ENCODE measurements at regions not wholly inside any gene's neighbourhood (a gene's known extent, or its start where the extent isn't known, plus 50 kb on each side); places are given as distances from the start of the nearest gene placed in this dataset.

DNA sequence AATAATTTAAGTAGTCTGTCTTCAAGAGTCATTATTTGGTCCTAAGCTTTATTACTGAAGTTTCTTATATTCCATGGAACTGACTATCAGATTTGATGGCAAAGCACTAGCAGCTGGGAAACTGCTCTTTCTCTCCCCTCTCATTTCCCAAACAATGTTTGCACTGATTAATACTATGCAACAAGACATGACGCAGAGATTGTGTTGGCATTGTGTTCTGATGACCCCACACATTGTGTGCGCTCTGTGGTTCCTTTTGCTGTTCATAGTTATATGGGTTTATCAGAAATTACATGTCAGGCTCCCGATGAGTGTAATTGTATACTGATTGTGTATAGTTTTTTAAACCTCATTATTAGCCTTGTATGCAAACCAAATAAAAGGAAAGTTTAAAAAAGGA, 331.6 kb upstream of the FANCL start:
- H3K9me3 ChIP-seq (ENCODE audit: control insufficient read depth in 2 of 2, low read length in 2 of 2), result no peaks in the 10 kb centered on the region
- no peak overlapping the region for H3K9ac ChIP-seq (ENCODE audit: low read length in 2 of 2)
- H3K4me3 ChIP-seq (ENCODE audit: low read length in 2 of 2), result no peak overlapping the region
- no peaks in the 10 kb centered on the region for H3K36me3 ChIP-seq (ENCODE audit: control insufficient read depth in 2 of 2, insufficient read depth in 2 of 2, low read length in 2 of 2)
- no peaks in the 10 kb centered on the region for H3K27me3 ChIP-seq (ENCODE audit: control insufficient read depth in 1 of 2, insufficient read depth in 2 of 2, low read length in 2 of 2)
- H3K27ac ChIP-seq (ENCODE audit: low read length), result no peak overlapping the region
- H3K4me1 ChIP-seq (ENCODE audit: control insufficient read depth, insufficient read depth, low read length), result no peaks in the 10 kb centered on the region

GRCh38 chr2:58571181-58571852, 330.2 kb upstream of the FANCL start:
- no peaks in the 10 kb centered on the region for H3K27me3 ChIP-seq (ENCODE audit: control insufficient read depth in 1 of 2, insufficient read depth in 2 of 2, low read length in 2 of 2)
- H3K9me3 ChIP-seq (ENCODE audit: control insufficient read depth in 2 of 2, low read length in 2 of 2), result no peaks in the 10 kb centered on the region
- no peak overlapping the region for H3K9ac ChIP-seq (ENCODE audit: low read length in 2 of 2)
- no peak overlapping the region for H3K27ac ChIP-seq (ENCODE audit: low read length)
- H3K36me3 ChIP-seq (ENCODE audit: control insufficient read depth in 2 of 2, insufficient read depth in 2 of 2, low read length in 2 of 2), result no peaks in the 10 kb centered on the region
- no peak overlapping the region for H3K4me3 ChIP-seq (ENCODE audit: low read length in 2 of 2)
- H3K4me1 ChIP-seq (ENCODE audit: control insufficient read depth, insufficient read depth, low read length), result no peaks in the 10 kb centered on the region

DNA sequence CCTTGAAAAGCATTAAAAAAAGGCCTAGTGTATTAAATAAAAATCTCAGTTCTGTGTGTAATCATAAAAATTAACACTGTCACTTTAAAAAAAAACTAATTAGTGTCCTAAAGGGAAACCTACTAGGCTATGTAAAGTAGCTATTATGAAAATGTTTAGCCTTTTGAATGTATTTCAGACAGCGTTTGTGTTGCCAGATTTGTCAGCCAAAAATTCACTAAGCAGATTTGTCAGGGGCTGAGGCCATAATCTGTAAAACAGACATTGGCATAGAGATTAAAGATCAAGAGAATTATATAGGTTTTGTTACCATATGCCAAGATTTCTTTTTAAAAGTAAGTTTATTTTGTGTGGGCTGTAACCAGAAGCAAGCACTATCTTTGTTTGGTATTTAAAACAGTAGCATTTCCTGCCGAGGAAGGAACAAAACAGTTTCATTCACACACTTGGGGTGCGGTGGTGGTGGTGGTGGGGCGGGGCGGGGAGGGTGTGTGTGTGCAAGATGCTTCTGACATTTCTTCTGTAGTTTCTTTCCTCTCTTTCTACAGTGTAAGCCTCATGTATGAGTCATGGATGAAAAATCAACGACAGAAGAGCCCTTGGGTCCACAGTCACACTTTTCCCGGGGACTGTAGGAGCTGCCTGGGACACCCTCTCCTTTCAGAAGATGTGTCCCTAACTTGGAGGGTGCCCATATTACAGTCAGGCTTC, 328.5 kb upstream of the FANCL start:
- H3K27ac ChIP-seq (ENCODE audit: low read length), result no peak overlapping the region
- H3K9ac ChIP-seq (ENCODE audit: low read length in 2 of 2), result no peak overlapping the region
- H3K36me3 ChIP-seq (ENCODE audit: control insufficient read depth in 2 of 2, insufficient read depth in 2 of 2, low read length in 2 of 2), result no peaks in the 10 kb centered on the region
- H3K9me3 ChIP-seq (ENCODE audit: control insufficient read depth in 2 of 2, low read length in 2 of 2), result no peaks in the 10 kb centered on the region
- H3K4me1 ChIP-seq (ENCODE audit: control insufficient read depth, insufficient read depth, low read length), result no peaks in the 10 kb centered on the region
- no peak overlapping the region for H3K4me3 ChIP-seq (ENCODE audit: low read length in 2 of 2)
- no peaks in the 10 kb centered on the region for H3K27me3 ChIP-seq (ENCODE audit: control insufficient read depth in 1 of 2, insufficient read depth in 2 of 2, low read length in 2 of 2)

- Histone ChIP-seq H3K9me3 (ENCODE audit: control insufficient read depth in 2 of 2, low read length in 2 of 2) (no peaks in the 10 kb centered on the region), H3K36me3 (ENCODE audit: control insufficient read depth in 2 of 2, insufficient read depth in 2 of 2, low read length in 2 of 2) (no peaks in the 10 kb centered on the region), H3K9ac (ENCODE audit: low read length in 2 of 2) (no peak overlapping the region), H3K4me1 (ENCODE audit: control insufficient read depth, insufficient read depth, low read length) (no peaks in the 10 kb centered on the region), H3K27me3 (ENCODE audit: control insufficient read depth in 1 of 2, insufficient read depth in 2 of 2, low read length in 2 of 2) (no peaks in the 10 kb centered on the region), H3K27ac (ENCODE audit: low read length) (no peak overlapping the region), H3K4me3 (ENCODE audit: low read length in 2 of 2) (no peak overlapping the region)
Observed at GRCh38 chr2:58568901-58569300, 327.8 kb upstream of the FANCL start.

GRCh38 chr2:58562276-58562675, 321.2 kb upstream of the FANCL start:
- no peaks in the 10 kb centered on the region for H3K36me3 ChIP-seq (ENCODE audit: control insufficient read depth in 2 of 2, insufficient read depth in 2 of 2, low read length in 2 of 2)
- no peaks in the 10 kb centered on the region for H3K9me3 ChIP-seq (ENCODE audit: control insufficient read depth in 2 of 2, low read length in 2 of 2)
- H3K4me1 ChIP-seq (ENCODE audit: control insufficient read depth, insufficient read depth, low read length), result no peaks in the 10 kb centered on the region
- H3K27me3 ChIP-seq (ENCODE audit: control insufficient read depth in 1 of 2, insufficient read depth in 2 of 2, low read length in 2 of 2), result no peaks in the 10 kb centered on the region
- no peak overlapping the region for H3K9ac ChIP-seq (ENCODE audit: low read length in 2 of 2)
- H3K27ac ChIP-seq (ENCODE audit: low read length), result no peak overlapping the region
- H3K4me3 ChIP-seq (ENCODE audit: low read length in 2 of 2), result no peak overlapping the region

DNA sequence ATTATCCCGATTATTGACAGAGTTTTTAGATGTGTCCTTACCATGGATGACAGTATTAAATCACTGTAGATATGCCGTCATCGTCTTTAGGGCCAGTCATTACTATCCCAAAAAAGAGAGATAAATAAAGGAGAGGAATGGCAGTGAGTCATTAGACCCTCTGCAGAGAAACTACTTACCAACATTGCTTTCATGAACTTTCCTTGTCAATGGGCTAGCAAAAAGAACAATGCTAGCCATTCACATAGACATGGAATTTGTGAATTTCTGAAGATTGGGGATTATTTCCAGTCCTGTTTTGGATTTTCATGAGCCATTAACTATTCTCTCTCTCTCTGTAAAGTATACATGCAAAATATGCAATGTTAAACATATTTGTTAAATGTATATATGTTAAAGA, 319.4 kb upstream of the FANCL start:
- Histone ChIP-seq H3K9me3 (ENCODE audit: control insufficient read depth in 2 of 2, low read length in 2 of 2) (no peaks in the 10 kb centered on the region), H3K9ac (ENCODE audit: low read length in 2 of 2) (no peak overlapping the region), H3K4me1 (ENCODE audit: control insufficient read depth, insufficient read depth, low read length) (no peaks in the 10 kb centered on the region), H3K27me3 (ENCODE audit: control insufficient read depth in 1 of 2, insufficient read depth in 2 of 2, low read length in 2 of 2) (no peaks in the 10 kb centered on the region), H3K27ac (ENCODE audit: low read length) (no peak overlapping the region), H3K36me3 (ENCODE audit: control insufficient read depth in 2 of 2, insufficient read depth in 2 of 2, low read length in 2 of 2) (no peaks in the 10 kb centered on the region), H3K4me3 (ENCODE audit: low read length in 2 of 2) (no peak overlapping the region)

- Histone ChIP-seq H3K4me1 (ENCODE audit: control insufficient read depth, insufficient read depth, low read length) (no peaks in the 10 kb centered on the region), H3K9me3 (ENCODE audit: control insufficient read depth in 2 of 2, low read length in 2 of 2) (no peaks in the 10 kb centered on the region), H3K36me3 (ENCODE audit: control insufficient read depth in 2 of 2, insufficient read depth in 2 of 2, low read length in 2 of 2) (no peaks in the 10 kb centered on the region), H3K27ac (ENCODE audit: low read length) (no peak overlapping the region), H3K27me3 (ENCODE audit: control insufficient read depth in 1 of 2, insufficient read depth in 2 of 2, low read length in 2 of 2) (no peaks in the 10 kb centered on the region), H3K9ac (ENCODE audit: low read length in 2 of 2) (no peak overlapping the region), H3K4me3 (ENCODE audit: low read length in 2 of 2) (no peak overlapping the region)
Observed at GRCh38 chr2:58558881-58559280, 317.8 kb upstream of the FANCL start.

GRCh38 chr2:58557176-58557575, 316.1 kb upstream of the FANCL start:
- Histone ChIP-seq H3K4me1 (ENCODE audit: control insufficient read depth, insufficient read depth, low read length) (no peaks in the 10 kb centered on the region), H3K9me3 (ENCODE audit: control insufficient read depth in 2 of 2, low read length in 2 of 2) (no peaks in the 10 kb centered on the region), H3K9ac (ENCODE audit: low read length in 2 of 2) (no peak overlapping the region), H3K27me3 (ENCODE audit: control insufficient read depth in 1 of 2, insufficient read depth in 2 of 2, low read length in 2 of 2) (no peaks in the 10 kb centered on the region), H3K36me3 (ENCODE audit: control insufficient read depth in 2 of 2, insufficient read depth in 2 of 2, low read length in 2 of 2) (no peaks in the 10 kb centered on the region), H3K27ac (ENCODE audit: low read length) (no peak overlapping the region), H3K4me3 (ENCODE audit: low read length in 2 of 2) (no peak overlapping the region)

DNA sequence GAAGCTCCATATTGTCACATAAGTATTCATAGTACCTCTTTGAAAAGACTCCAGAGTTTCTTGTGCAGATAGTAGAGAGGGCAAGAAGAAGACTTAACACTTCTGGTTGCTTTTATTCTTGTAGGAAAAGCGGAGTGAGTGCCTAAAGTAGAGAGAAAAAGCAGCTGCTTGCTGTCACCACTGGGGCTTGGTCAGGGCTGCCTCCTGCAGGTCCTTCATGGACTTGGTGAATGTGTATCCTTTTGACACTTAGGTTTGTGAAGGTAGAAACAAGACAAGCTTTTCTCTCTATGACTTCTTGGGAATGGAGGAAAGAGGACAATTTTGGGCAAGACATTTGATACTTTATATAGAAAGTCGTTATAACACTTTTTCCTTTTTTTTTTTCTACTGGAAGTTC, 312.8 kb upstream of the FANCL start:
- no peak overlapping the region for H3K9ac ChIP-seq (ENCODE audit: low read length in 2 of 2)
- H3K4me1 ChIP-seq (ENCODE audit: control insufficient read depth, insufficient read depth, low read length), result no peaks in the 10 kb centered on the region
- no peaks in the 10 kb centered on the region for H3K27me3 ChIP-seq (ENCODE audit: control insufficient read depth in 1 of 2, insufficient read depth in 2 of 2, low read length in 2 of 2)
- H3K27ac ChIP-seq (ENCODE audit: low read length), result no peak overlapping the region
- H3K4me3 ChIP-seq (ENCODE audit: low read length in 2 of 2), result no peak overlapping the region
- no peaks in the 10 kb centered on the region for H3K36me3 ChIP-seq (ENCODE audit: control insufficient read depth in 2 of 2, insufficient read depth in 2 of 2, low read length in 2 of 2)
- no peaks in the 10 kb centered on the region for H3K9me3 ChIP-seq (ENCODE audit: control insufficient read depth in 2 of 2, low read length in 2 of 2)

- no peaks in the 10 kb centered on the region for H3K36me3 ChIP-seq (ENCODE audit: control insufficient read depth in 2 of 2, insufficient read depth in 2 of 2, low read length in 2 of 2)
- H3K27me3 ChIP-seq (ENCODE audit: control insufficient read depth in 1 of 2, insufficient read depth in 2 of 2, low read length in 2 of 2), result no peaks in the 10 kb centered on the region
- H3K9me3 ChIP-seq (ENCODE audit: control insufficient read depth in 2 of 2, low read length in 2 of 2), result no peaks in the 10 kb centered on the region
- H3K9ac ChIP-seq (ENCODE audit: low read length in 2 of 2), result no peak overlapping the region
- no peak overlapping the region for H3K27ac ChIP-seq (ENCODE audit: low read length)
- no peak overlapping the region for H3K4me3 ChIP-seq (ENCODE audit: low read length in 2 of 2)
- no peaks in the 10 kb centered on the region for H3K4me1 ChIP-seq (ENCODE audit: control insufficient read depth, insufficient read depth, low read length)
Observed at GRCh38 chr2:58553522-58553921, 312.4 kb upstream of the FANCL start.
